Smooth muscle cell (in vitro differentiated cells): ENCODE measurements at regions not wholly inside any gene's neighbourhood (a gene's known extent, or its start where the extent isn't known, plus 50 kb on each side); places are given as distances from the start of the nearest gene placed in this dataset.

Experiments
- DNase-seq: peaks from one replicate; lab custom pipeline; 2025; ENCODE audit not compliant: unreplicated experiment; lab: John Stamatoyannopoulos, UW
- H2AFZ ChIP-seq: fragments of 200-600 bp; sonication (generic); 2 replicates; pipeline ENCODE4 v1.6.0; 2016; ENCODE audit warnings: antibody characterized with exemption, low read depth, mild to moderate bottlenecking
- H3F3A ChIP-seq: fragments of 200-600 bp; sonication (generic); 2 replicates; pipeline ENCODE4 v1.6.0; 2017; ENCODE audit warnings: antibody characterized with exemption, low read depth
- H3K27ac ChIP-seq: fragments of 200-600 bp; sonication (generic); 2 replicates; pipeline ENCODE4 v1.5.1; 2016; ENCODE audit warnings: low read depth, mild to moderate bottlenecking
- H3K27me3 ChIP-seq: fragments of 200-600 bp; sonication (generic); 2 replicates; pipeline ENCODE4 v1.6.1; 2016; ENCODE audit warnings: low read depth, mild to moderate bottlenecking
- H3K36me3 ChIP-seq: fragments of 200-600 bp; sonication (generic); 2 replicates; pipeline ENCODE4 v1.5.1; 2016; ENCODE audit warnings: low read depth
- H3K4me1 ChIP-seq: fragments of 200-600 bp; sonication (generic); 2 replicates; pipeline ENCODE4 v1.5.1; 2016; ENCODE audit warnings: low read depth
- H3K4me2 ChIP-seq: fragments of 200-600 bp; sonication (generic); 2 replicates; pipeline ENCODE4 v1.6.0; 2016; ENCODE audit warnings: mild to moderate bottlenecking
- H3K4me3 ChIP-seq: fragments of 200-600 bp; sonication (generic); 2 replicates; pipeline ENCODE4 v1.5.1; 2016; ENCODE audit warnings: mild to moderate bottlenecking
- H3K79me2 ChIP-seq: fragments of 200-600 bp; sonication (generic); 2 replicates; pipeline ENCODE4 v1.6.0; 2016; ENCODE audit warnings: low read depth, mild to moderate bottlenecking
- H3K9ac ChIP-seq: fragments of 200-600 bp; sonication (generic); 2 replicates; pipeline ENCODE4 v1.6.0; 2016; ENCODE audit warnings: low read depth
- H3K9me3 ChIP-seq: fragments of 200-600 bp; sonication (generic); replicated peaks from 2 replicates; pipeline ENCODE4 v1.5.1; 2016; ENCODE audit warnings: low read depth
- H4K20me1 ChIP-seq: fragments of 200-600 bp; sonication (generic); 2 replicates; pipeline ENCODE4 v1.6.0; 2016; ENCODE audit warnings: low read depth
- CTCF ChIP-seq: fragments of 200-600 bp; sonication (generic); IDR thresholded peaks from 2 replicates; pipeline ENCODE4 v1.5.1; 2017; ENCODE audit warnings: borderline replicate concordance, mild to moderate bottlenecking, antibody characterized with exemption; ENCODE audit not compliant: insufficient read depth, poor library complexity, severe bottlenecking
- WGBS: methylation state at CpG from one replicate; pipeline ENCODE4 v1.1.7; 2016; ENCODE audit warnings: low lambda C conversion rate; 5-methylcytosine and 5-hydroxymethylcytosine counted together

- Histone ChIP-seq H3K4me3 (no peak overlapping the region), H4K20me1 (no peaks in the 10 kb centered on the region), H3K4me2 (no peak overlapping the region), H3K4me1 (no peaks in the 10 kb centered on the region), H3K79me2 (no peaks in the 10 kb centered on the region), H2AFZ (no peak overlapping the region), H3K9ac (no peak overlapping the region), H3K27me3 (no peaks in the 10 kb centered on the region), H3K27ac (no peak overlapping the region), H3F3A (no peaks in the 10 kb centered on the region), H3K36me3 (no peaks in the 10 kb centered on the region), H3K9me3 (no peaks in the 10 kb centered on the region)
- WGBS = 74% methylated on average over 3 of the region's 3 CpGs
- no peak for TF ChIP-seq CTCF
- no peak for DNase-seq
Measured at GRCh38 chr4:120481756-120482155, 415.1 kb upstream of the MAD2L1 start.

GRCh38 chr4:120472447-120473131, 405.9 kb upstream of the MAD2L1 start:
- Histone ChIP-seq H3K4me3 (no peak overlapping the region), H3K27ac (no peak overlapping the region), H3K79me2 (no peaks in the 10 kb centered on the region), H3K27me3 (no peaks in the 10 kb centered on the region), H4K20me1 (no peaks in the 10 kb centered on the region), H3K4me2 (no peak overlapping the region), H3K9ac (no peak overlapping the region), H3K36me3 (no peaks in the 10 kb centered on the region), H2AFZ (no peak overlapping the region), H3K9me3 (no peaks in the 10 kb centered on the region), H3F3A (no peaks in the 10 kb centered on the region), H3K4me1 (no peaks in the 10 kb centered on the region)
- 92% methylated on average over 1 of the region's 1 CpG for WGBS
- DNase-seq = no peak
- no peak for TF ChIP-seq CTCF

GRCh38 chr4:120466429-120466828, 399.8 kb upstream of the MAD2L1 start:
- H3K4me3 ChIP-seq = no peak overlapping the region
- H3K4me1 ChIP-seq = no peaks in the 10 kb centered on the region
- TF ChIP-seq CTCF = no peak
- no peak overlapping the region for H2AFZ ChIP-seq
- H4K20me1 ChIP-seq = no peaks in the 10 kb centered on the region
- no peaks in the 10 kb centered on the region for H3K79me2 ChIP-seq
- H3K27ac ChIP-seq = no peak overlapping the region
- WGBS = 33% methylated on average over 3 of the region's 3 CpGs
- H3K4me2 ChIP-seq = no peak overlapping the region
- H3K36me3 ChIP-seq = no peaks in the 10 kb centered on the region
- no peaks in the 10 kb centered on the region for H3F3A ChIP-seq
- H3K9ac ChIP-seq = no peak overlapping the region
- no peaks in the 10 kb centered on the region for H3K9me3 ChIP-seq
- no peak for DNase-seq
- no peaks in the 10 kb centered on the region for H3K27me3 ChIP-seq

GRCh38 chr4:120454788-120455187, 388.1 kb upstream of the MAD2L1 start:
- H3K9me3 ChIP-seq = no peaks in the 10 kb centered on the region
- H3K4me3 ChIP-seq = no peak overlapping the region
- no peak overlapping the region for H3K27ac ChIP-seq
- H3K36me3 ChIP-seq = no peaks in the 10 kb centered on the region
- no peak overlapping the region for H2AFZ ChIP-seq
- no peak for TF ChIP-seq CTCF
- no peaks in the 10 kb centered on the region for H3K4me1 ChIP-seq
- no peaks in the 10 kb centered on the region for H3K79me2 ChIP-seq
- H3K9ac ChIP-seq = no peak overlapping the region
- H3K27me3 ChIP-seq = no peaks in the 10 kb centered on the region
- H4K20me1 ChIP-seq = no peaks in the 10 kb centered on the region
- no peak overlapping the region for H3K4me2 ChIP-seq
- DNase-seq = no peak
- H3F3A ChIP-seq = no peaks in the 10 kb centered on the region
